MM.1S (cell line): ENCODE measurements at regions not wholly inside any gene's neighbourhood (a gene's known extent, or its start where the extent isn't known, plus 50 kb on each side); places are given as distances from the start of the nearest gene placed in this dataset.
"Not testable (repeated sequence)": the region's sequence is repeated elsewhere in the genome, so short reads cannot be mapped to it uniquely, and the experiment has no call there.

Experiments used
- CTCF ChIP-seq: fragments of 300-600 bp; sonication (generic); IDR thresholded peaks from 2 replicates; pipeline ENCODE4 v1.5.1; 2016; ENCODE audit warnings: antibody characterized with exemption, low read length, mixed read lengths
- EZH2 ChIP-seq: fragments of 300-600 bp; sonication (generic); optimal IDR thresholded peaks from 2 replicates; pipeline ENCODE3; 2017; ENCODE audit warnings: low read depth, mild to moderate bottlenecking, antibody characterized with exemption, low read length, mixed read lengths

- TF ChIP-seq CTCF, EZH2: not testable (repeated sequence)
Observed at GRCh38 chr5:167391286-167391685, 900.2 kb upstream of the WWC1 start.
